Type B pancreatic cell (in vitro differentiated cells): ENCODE measurements at regions not wholly inside any gene's neighbourhood (a gene's known extent, or its start where the extent isn't known, plus 50 kb on each side); places are given as distances from the start of the nearest gene placed in this dataset.

Source experiments
- DNase-seq: peaks from one replicate; pipeline ENCODE4 v3.0.0; 2021; ENCODE audit warnings: mixed read lengths; ENCODE audit not compliant: unreplicated experiment; ENCODE audit errors: extremely low spot score
- H3K27ac Mint-ChIP-seq: 2 replicates; pipeline ENCODE4 v1.8.0; 2021; ENCODE audit warnings: mild to moderate bottlenecking, mixed read lengths
- H3K27me3 Mint-ChIP-seq: 2 replicates; pipeline ENCODE4 v1.8.0; 2021; ENCODE audit warnings: mixed read lengths
- H3K36me3 Mint-ChIP-seq: 2 replicates; pipeline ENCODE4 v1.8.0; 2021; ENCODE audit warnings: mixed read lengths
- H3K4me1 Mint-ChIP-seq: one replicate; pipeline ENCODE4 v1.8.0; 2021; ENCODE audit warnings: mixed read lengths; ENCODE audit not compliant: unreplicated experiment
- H3K4me3 Mint-ChIP-seq: 2 replicates; pipeline ENCODE4 v1.8.0; 2021; ENCODE audit warnings: mild to moderate bottlenecking, mixed read lengths
- H3K9me3 Mint-ChIP-seq: 2 replicates; pipeline ENCODE4 v1.8.0; 2021; ENCODE audit warnings: mixed read lengths
- TF ChIP-seq, protein P1 (sequence below): fragments of 200-600 bp; sonication (generic); conservative IDR thresholded peaks from 2 replicates; pipeline ENCODE4 v1.5.0; 2021; ENCODE audit warnings: antibody characterized with exemption, mild to moderate bottlenecking

DNA sequence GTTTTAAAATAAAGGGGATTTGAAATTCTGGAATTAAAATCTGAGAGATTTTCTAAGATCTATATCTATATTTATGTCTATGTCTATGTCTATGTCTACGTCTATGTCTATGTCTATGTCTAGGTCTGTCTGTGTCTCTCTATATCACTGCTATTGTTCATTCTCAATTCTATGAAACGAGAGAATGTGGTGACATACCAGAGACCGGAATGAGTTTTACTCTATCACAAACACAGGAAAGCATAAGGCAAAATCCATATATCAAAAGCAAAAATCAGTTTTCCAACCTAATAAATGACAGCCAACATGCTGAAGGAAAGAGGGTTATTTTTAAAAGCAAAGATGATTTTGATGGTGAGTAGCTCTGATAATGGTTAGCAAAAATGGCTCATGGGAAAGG lies 173.1 kb downstream of the ETNK1 start:
- no peaks in the 10 kb centered on the region for H3K9me3 Mint-ChIP-seq
- no peaks in the 10 kb centered on the region for H3K4me1 Mint-ChIP-seq
- H3K36me3 Mint-ChIP-seq, result peaks cover 4% of the 10 kb centered on the region
- DNase-seq, result no peak
- H3K27ac Mint-ChIP-seq, result no peak overlapping the region
- no peaks in the 10 kb centered on the region for H3K27me3 Mint-ChIP-seq
- TF ChIP-seq, protein P1, sequence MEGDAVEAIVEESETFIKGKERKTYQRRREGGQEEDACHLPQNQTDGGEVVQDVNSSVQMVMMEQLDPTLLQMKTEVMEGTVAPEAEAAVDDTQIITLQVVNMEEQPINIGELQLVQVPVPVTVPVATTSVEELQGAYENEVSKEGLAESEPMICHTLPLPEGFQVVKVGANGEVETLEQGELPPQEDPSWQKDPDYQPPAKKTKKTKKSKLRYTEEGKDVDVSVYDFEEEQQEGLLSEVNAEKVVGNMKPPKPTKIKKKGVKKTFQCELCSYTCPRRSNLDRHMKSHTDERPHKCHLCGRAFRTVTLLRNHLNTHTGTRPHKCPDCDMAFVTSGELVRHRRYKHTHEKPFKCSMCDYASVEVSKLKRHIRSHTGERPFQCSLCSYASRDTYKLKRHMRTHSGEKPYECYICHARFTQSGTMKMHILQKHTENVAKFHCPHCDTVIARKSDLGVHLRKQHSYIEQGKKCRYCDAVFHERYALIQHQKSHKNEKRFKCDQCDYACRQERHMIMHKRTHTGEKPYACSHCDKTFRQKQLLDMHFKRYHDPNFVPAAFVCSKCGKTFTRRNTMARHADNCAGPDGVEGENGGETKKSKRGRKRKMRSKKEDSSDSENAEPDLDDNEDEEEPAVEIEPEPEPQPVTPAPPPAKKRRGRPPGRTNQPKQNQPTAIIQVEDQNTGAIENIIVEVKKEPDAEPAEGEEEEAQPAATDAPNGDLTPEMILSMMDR, result no peak
- H3K4me3 Mint-ChIP-seq, result no peak overlapping the region

DNA sequence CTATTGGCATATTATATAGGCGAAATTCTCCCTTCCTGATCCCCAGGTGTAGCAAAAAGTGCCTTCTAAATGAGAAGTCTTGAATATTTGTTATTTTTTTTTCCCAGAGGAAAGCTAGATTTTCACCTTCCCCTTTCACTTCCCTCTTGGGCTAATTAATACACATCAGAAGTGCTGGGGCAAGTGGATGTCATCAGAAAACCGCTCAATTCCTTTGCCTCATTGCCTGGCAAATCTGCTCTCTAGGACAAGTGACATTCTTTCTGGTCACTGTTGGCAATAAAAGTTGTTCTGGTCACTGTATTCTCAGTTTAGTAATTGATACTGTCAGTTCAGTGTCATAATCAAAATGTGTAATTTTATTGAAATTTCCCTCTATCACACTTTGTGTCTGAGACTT lies 174.5 kb downstream of the ETNK1 start:
- no peak for DNase-seq
- TF ChIP-seq, protein P1, result no peak
- Mint-ChIP-seq H3K27me3 (no peaks in the 10 kb centered on the region), H3K9me3 (no peaks in the 10 kb centered on the region), H3K36me3 (peaks cover 4% of the 10 kb centered on the region), H3K4me3 (no peak overlapping the region), H3K27ac (no peak overlapping the region), H3K4me1 (no peaks in the 10 kb centered on the region)

DNA sequence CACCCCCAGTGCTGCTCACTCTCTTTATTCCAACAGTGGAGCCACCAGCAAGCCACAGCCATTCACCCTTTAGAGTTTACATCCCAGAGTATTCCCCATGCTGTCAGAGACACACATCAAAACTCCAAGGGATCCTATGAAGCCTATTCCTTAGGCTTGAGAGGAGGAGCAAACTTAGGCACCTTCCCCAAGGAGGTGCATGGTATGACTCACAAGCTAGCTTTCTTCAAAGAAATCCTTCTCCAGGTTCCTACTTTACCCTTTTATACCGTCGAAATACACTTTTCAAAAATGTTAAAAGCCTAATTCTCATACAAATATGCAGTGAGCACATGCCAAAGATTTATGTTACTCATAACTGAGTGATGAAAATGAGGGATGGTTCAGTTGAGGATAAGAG lies 175.4 kb downstream of the ETNK1 start:
- DNase-seq, result no peak
- peaks cover 4% of the 10 kb centered on the region for H3K36me3 Mint-ChIP-seq
- no peak overlapping the region for H3K27ac Mint-ChIP-seq
- no peaks in the 10 kb centered on the region for H3K27me3 Mint-ChIP-seq
- TF ChIP-seq, protein P1, result no peak
- H3K4me1 Mint-ChIP-seq, result no peaks in the 10 kb centered on the region
- no peaks in the 10 kb centered on the region for H3K9me3 Mint-ChIP-seq
- no peak overlapping the region for H3K4me3 Mint-ChIP-seq

DNA sequence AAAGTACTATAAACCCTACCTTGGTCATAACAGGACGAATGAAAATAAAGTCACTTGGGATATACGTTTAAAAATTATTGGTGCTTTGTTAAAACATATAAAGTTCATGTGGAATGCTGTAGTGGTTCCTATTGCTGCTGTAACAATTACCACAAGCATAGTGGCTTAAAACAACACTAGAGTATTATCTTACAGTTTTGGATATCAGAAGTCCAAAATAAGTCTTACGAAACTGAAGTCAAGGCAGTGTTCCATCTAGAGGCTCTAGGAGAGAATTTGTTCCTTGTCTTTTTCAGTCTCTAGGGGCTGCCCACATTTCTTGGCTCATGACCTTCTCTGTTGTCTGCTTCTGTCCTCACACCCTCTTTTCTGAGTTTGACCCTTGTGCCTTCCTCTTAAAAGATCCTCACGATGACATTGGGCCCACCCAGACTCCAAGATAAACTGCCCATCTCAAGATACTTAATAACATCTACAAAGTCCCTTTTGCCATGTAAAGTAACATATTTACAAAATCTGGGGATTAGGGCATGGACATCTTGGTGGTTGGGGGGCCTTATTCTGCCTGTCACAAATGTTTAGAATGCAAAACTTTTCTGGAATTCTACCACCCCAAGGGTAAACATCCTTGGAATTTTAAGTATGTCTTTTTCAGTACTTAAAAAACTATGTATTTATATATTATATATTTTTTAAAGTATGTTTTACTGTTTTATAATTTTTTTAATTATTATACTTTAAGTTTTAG lies 178.1 kb downstream of the ETNK1 start:
- no peak overlapping the region for H3K27ac Mint-ChIP-seq
- no peaks in the 10 kb centered on the region for H3K36me3 Mint-ChIP-seq
- H3K27me3 Mint-ChIP-seq, result no peaks in the 10 kb centered on the region
- DNase-seq, result no peak
- H3K9me3 Mint-ChIP-seq, result no peaks in the 10 kb centered on the region
- H3K4me1 Mint-ChIP-seq, result no peaks in the 10 kb centered on the region
- H3K4me3 Mint-ChIP-seq, result no peak overlapping the region
- TF ChIP-seq, protein P1, result no peak

DNA sequence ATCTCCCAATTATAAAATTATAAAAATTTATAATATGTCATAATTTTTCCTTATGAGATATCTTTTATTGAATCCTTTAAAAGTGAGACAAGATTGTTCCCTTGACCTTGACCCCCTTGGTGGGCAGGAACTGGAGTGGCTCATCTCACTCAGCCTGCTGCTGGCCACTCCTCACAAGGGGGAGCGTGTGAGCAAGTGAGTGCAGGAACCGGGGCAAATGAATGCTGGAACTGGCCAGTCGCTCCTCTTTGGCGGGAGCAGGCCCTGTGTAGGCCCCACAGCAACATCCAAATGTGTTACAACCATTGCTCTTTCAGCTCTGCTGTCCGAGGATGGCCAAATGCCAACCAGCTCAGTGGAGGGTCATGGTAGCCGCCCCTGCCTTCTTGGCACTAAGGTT lies 178.8 kb downstream of the ETNK1 start:
- Mint-ChIP-seq H3K4me1 (no peaks in the 10 kb centered on the region), H3K4me3 (no peak overlapping the region), H3K9me3 (no peaks in the 10 kb centered on the region), H3K27me3 (no peaks in the 10 kb centered on the region), H3K27ac (no peak overlapping the region), H3K36me3 (no peaks in the 10 kb centered on the region)
- DNase-seq, result no peak
- TF ChIP-seq, protein P1, result no peak

DNA sequence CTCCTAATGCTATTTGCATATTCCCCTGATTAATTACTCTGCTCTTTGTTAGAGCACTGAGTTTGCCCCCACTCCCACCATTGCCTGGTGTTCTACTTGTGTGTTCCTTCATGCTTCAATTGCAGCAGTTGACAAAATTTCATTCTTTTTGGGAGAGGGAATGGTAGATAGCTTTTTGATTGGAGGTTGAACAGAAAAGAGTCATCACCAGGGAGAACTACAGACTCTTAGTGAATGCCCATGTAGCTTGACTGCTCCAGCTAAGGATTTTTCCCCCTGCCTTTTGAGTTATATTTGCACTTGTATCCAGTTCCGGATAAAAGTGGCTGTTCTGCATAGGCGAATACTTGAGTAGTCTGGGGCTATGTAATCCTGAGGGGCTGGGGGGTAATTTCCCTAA lies 183.9 kb downstream of the ETNK1 start:
- no peak overlapping the region for H3K27ac Mint-ChIP-seq

More for the DNA sequence above, 183.9 kb downstream of the ETNK1 start:
- H3K4me1 Mint-ChIP-seq, result no peaks in the 10 kb centered on the region
- DNase-seq, result no peak
- no peak overlapping the region for H3K4me3 Mint-ChIP-seq
- no peaks in the 10 kb centered on the region for H3K9me3 Mint-ChIP-seq
- H3K27me3 Mint-ChIP-seq, result peaks cover 3% of the 10 kb centered on the region
- TF ChIP-seq, protein P1, result no peak
- H3K36me3 Mint-ChIP-seq, result no peaks in the 10 kb centered on the region
